PC-9 (cell line): ENCODE measurements at regions not wholly inside any gene's neighbourhood (a gene's known extent, or its start where the extent isn't known, plus 50 kb on each side); places are given as distances from the start of the nearest gene placed in this dataset.

ENCODE experiments used
- EZH2 ChIP-seq: fragments of 200-600 bp; sonication (generic); IDR thresholded peaks from 2 replicates; pipeline ENCODE4 v1.8.0; 2017; ENCODE audit warnings: antibody characterized with exemption, low read depth
- TF ChIP-seq, protein P1 (sequence below): fragments of 200-600 bp; sonication (generic); conservative IDR thresholded peaks from 2 replicates; pipeline ENCODE4 v1.6.1; 2017; ENCODE audit warnings: mixed run types, antibody characterized with exemption, mild to moderate bottlenecking, moderate library complexity

DNA sequence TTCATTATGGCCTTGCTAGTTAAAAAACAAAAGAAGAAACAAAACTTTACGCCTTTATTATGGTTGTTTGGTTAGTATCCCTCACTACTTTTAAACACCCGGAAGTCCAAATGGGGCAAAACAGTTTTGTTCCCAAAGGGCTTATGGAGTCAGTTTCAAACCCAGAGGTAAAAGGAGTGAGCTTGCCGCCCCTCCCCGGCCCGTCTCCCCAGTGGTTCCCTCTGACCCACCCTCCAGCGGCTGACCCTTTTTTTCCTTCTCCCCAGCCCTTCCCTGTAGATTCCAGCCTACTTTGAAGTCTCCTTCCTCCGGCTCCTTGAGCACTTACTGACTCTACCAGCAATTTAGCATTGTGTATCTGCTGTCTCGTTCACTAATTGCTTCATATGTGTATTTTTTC lies 209.2 kb downstream of the ICOS start:
- TF ChIP-seq, protein P1, sequence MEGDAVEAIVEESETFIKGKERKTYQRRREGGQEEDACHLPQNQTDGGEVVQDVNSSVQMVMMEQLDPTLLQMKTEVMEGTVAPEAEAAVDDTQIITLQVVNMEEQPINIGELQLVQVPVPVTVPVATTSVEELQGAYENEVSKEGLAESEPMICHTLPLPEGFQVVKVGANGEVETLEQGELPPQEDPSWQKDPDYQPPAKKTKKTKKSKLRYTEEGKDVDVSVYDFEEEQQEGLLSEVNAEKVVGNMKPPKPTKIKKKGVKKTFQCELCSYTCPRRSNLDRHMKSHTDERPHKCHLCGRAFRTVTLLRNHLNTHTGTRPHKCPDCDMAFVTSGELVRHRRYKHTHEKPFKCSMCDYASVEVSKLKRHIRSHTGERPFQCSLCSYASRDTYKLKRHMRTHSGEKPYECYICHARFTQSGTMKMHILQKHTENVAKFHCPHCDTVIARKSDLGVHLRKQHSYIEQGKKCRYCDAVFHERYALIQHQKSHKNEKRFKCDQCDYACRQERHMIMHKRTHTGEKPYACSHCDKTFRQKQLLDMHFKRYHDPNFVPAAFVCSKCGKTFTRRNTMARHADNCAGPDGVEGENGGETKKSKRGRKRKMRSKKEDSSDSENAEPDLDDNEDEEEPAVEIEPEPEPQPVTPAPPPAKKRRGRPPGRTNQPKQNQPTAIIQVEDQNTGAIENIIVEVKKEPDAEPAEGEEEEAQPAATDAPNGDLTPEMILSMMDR, result no peak
- no peak for TF ChIP-seq EZH2
